ENCODE measurements at regions not wholly inside any gene's neighbourhood (a gene's known extent, or its start where the extent isn't known, plus 50 kb on each side); places are given as distances from the start of the nearest gene placed in this dataset.
A peak's percentile ranks its signal among the peaks of the same experiment; 100 is the strongest.

GRCh38 chr4:43525646-43526045 is 633.1 kb downstream of the GRXCR1 start:
- TF ChIP-seq, protein P1, sequence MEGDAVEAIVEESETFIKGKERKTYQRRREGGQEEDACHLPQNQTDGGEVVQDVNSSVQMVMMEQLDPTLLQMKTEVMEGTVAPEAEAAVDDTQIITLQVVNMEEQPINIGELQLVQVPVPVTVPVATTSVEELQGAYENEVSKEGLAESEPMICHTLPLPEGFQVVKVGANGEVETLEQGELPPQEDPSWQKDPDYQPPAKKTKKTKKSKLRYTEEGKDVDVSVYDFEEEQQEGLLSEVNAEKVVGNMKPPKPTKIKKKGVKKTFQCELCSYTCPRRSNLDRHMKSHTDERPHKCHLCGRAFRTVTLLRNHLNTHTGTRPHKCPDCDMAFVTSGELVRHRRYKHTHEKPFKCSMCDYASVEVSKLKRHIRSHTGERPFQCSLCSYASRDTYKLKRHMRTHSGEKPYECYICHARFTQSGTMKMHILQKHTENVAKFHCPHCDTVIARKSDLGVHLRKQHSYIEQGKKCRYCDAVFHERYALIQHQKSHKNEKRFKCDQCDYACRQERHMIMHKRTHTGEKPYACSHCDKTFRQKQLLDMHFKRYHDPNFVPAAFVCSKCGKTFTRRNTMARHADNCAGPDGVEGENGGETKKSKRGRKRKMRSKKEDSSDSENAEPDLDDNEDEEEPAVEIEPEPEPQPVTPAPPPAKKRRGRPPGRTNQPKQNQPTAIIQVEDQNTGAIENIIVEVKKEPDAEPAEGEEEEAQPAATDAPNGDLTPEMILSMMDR (IDR thresholded peaks at IDR 0.05; ENCODE audit: insufficient read depth, missing control alignments): no peak
- DNase-seq (ENCODE audit: insufficient read length, low spot score): no peak
- no peak for FAIRE-seq

DNA sequence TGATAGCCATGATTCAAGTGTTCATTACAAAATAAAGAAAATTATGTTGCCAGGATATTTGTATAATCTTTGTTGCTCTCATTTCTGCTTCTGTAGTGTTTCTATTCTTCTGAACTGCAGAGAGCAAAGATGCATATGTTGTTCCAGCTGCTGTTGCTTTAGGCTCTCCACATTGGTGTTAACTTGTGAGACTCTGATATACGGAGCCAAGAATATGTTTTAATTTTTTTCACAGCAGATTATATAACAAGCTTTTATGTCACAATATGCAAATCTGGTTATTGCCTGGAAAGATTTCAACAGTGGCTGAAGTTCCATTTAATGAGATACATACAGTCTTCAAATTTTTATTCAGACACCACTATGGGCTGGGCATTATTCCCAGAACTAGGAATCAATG is 655.0 kb downstream of the GRXCR1 start:
- TF ChIP-seq, protein P1 (IDR thresholded peaks at IDR 0.05; ENCODE audit: insufficient read depth, missing control alignments): no peak

GRCh38 chr4:43550981-43551627 is 658.6 kb downstream of the GRXCR1 start:
- TF ChIP-seq, protein P1 (IDR thresholded peaks at IDR 0.05; ENCODE audit: insufficient read depth, missing control alignments): no peak
- DNase-seq (ENCODE audit: insufficient read length, low spot score): no peak
- no peak for FAIRE-seq

More for the DNA sequence above, 655.0 kb downstream of the GRXCR1 start:
- DNase-seq (ENCODE audit: insufficient read length, low spot score) (no peak), FAIRE-seq (no peak)

DNA sequence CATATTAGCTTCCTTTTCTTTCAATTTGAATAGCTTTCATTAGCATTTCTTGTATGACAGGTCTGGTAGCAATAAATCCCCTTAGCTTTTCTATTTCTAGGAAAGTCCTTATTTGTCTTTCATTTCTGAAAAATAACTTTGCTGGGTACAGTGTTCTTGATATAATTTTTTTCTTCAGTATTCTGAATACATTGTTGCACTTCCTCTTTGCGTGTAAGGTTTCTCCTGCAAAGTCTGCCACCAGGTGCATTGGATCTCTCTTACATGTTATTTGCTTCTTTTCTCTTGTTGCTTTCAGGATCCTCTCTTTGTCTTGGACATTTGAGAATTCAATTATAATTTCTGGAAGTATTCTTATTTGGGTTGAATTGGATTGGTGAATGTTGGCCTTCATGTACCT is 663.7 kb downstream of the GRXCR1 start:
- TF ChIP-seq, protein P1 (IDR thresholded peaks at IDR 0.05; ENCODE audit: insufficient read depth, missing control alignments): no peak
- DNase-seq (ENCODE audit: insufficient read length, low spot score) (no peak), FAIRE-seq (no peak)

- no peak for DNase-seq (ENCODE audit: insufficient read length, low spot score)
- TF ChIP-seq, protein P1 (IDR thresholded peaks at IDR 0.05; ENCODE audit: insufficient read depth, missing control alignments): no peak
- FAIRE-seq: no peak
Observed at GRCh38 chr4:43560047-43560446, 667.5 kb downstream of the GRXCR1 start.

DNA sequence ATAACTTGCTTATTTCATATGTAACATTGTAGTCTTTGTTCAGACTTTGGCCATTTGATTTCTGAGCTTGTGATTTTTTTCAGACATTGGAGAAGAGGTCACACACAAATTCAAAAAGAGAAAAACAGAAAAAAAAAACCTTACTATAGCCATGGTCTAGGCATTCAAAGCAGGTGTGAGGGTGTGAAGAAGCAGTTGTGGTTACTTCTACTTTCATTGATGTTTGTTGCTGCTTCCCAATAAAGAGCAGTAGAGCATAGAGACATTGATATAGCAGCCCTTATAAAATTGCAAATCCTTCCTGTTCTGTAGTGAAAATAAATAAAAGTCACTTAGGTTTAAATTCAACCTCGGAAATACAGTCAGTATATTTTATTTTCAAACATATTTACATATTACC is 671.6 kb downstream of the GRXCR1 start:
- FAIRE-seq (no peak), DNase-seq (ENCODE audit: insufficient read length, low spot score) (no peak)
- TF ChIP-seq, protein P1 (IDR thresholded peaks at IDR 0.05; ENCODE audit: insufficient read depth, missing control alignments): no peak

GRCh38 chr4:43564591-43564990 is 672.1 kb downstream of the GRXCR1 start:
- DNase-seq (ENCODE audit: insufficient read length, low spot score) (no peak), FAIRE-seq (peak; percentile 55)

More at GRCh38 chr4:43564591-43564990, 672.1 kb downstream of the GRXCR1 start:
- TF ChIP-seq, protein P1 (IDR thresholded peaks at IDR 0.05; ENCODE audit: insufficient read depth, missing control alignments): no peak
